SK-N-SH (cell line): ENCODE measurements at regions not wholly inside any gene's neighbourhood (a gene's known extent, or its start where the extent isn't known, plus 50 kb on each side); places are given as distances from the start of the nearest gene placed in this dataset.

Experiments
- RFX5 ChIP-seq: IDR thresholded peaks from 2 replicates; pipeline ENCODE4 v1.6.1; 2012; ENCODE audit warnings: mild to moderate bottlenecking, improper control_type of control experiment, low read length
- SIN3A ChIP-seq: IDR thresholded peaks from 2 replicates; pipeline ENCODE4 v1.6.1; 2012; ENCODE audit warnings: low read depth, mild to moderate bottlenecking, low read length, moderate library complexity, borderline replicate concordance
- TAF1 ChIP-seq: IDR thresholded peaks from 2 replicates; pipeline ENCODE4 v1.6.1; 2012; ENCODE audit warnings: low read depth, mild to moderate bottlenecking, low read length, moderate library complexity, borderline replicate concordance
- USF2 ChIP-seq: fragments of 150-350 bp; IDR thresholded peaks from 2 replicates; pipeline ENCODE4 v1.6.1; 2017; ENCODE audit warnings: antibody characterized with exemption, low read length, low read depth, borderline replicate concordance

- TF ChIP-seq RFX5 (no peak), SIN3A (no peak), TAF1 (no peak), USF2 (no peak)
Measured at GRCh38 chr3:139808201-139808600, 126.8 kb upstream of the CLSTN2 start.
